ENCODE measurements at regions not wholly inside any gene's neighbourhood (a gene's known extent, or its start where the extent isn't known, plus 50 kb on each side); places are given as distances from the start of the nearest gene placed in this dataset.

- Histone ChIP-seq H3K9me3 (no peaks in the 10 kb centered on the region), H3K27me3 (no peaks in the 10 kb centered on the region), H3K27ac (no peak overlapping the region), H3K36me3 (no peaks in the 10 kb centered on the region), H3K4me3 (no peak overlapping the region), H3K4me1 (no peaks in the 10 kb centered on the region)
- intact Hi-C loops (cut with DNase I), result no loop called here
- DNase-seq (ENCODE audit: low spot score in 2 of 2), result no peak
- TF ChIP-seq, protein P1, sequence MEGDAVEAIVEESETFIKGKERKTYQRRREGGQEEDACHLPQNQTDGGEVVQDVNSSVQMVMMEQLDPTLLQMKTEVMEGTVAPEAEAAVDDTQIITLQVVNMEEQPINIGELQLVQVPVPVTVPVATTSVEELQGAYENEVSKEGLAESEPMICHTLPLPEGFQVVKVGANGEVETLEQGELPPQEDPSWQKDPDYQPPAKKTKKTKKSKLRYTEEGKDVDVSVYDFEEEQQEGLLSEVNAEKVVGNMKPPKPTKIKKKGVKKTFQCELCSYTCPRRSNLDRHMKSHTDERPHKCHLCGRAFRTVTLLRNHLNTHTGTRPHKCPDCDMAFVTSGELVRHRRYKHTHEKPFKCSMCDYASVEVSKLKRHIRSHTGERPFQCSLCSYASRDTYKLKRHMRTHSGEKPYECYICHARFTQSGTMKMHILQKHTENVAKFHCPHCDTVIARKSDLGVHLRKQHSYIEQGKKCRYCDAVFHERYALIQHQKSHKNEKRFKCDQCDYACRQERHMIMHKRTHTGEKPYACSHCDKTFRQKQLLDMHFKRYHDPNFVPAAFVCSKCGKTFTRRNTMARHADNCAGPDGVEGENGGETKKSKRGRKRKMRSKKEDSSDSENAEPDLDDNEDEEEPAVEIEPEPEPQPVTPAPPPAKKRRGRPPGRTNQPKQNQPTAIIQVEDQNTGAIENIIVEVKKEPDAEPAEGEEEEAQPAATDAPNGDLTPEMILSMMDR (IDR thresholded peaks at IDR 0.05), result no peak
Observed at GRCh38 chr2:220053919-220054318, 426.5 kb downstream of the SLC4A3 start.

DNA sequence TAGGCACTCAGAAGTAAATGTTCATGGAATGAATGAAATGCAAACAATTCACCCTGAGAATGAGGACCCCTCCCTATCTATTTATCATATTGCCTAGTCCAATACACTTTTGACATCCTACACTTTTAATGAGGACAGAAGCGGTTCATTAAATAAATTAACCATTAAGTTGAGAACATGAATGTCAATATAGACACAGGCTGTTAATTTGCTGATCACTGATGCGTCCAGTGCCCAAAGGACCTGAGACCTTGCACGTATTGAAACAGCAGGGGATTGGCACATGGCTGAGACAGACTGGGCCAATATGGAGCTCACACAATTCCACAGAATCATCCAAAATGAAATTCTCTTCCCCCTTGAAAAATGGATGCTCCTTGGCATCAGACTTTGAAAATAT lies 430.0 kb downstream of the SLC4A3 start:
- Histone ChIP-seq H3K27me3 (no peaks in the 10 kb centered on the region), H3K4me1 (peaks cover 0 to 2% of the 10 kb centered on the region in 2 donors), H3K36me3 (no peaks in the 10 kb centered on the region), H3K4me3 (no peak overlapping the region), H3K9me3 (no peaks in the 10 kb centered on the region), H3K27ac (no peak overlapping the region)
- TF ChIP-seq, protein P1 (IDR thresholded peaks at IDR 0.05), result no peak
- intact Hi-C loops (cut with DNase I), result no loop called here
- no peak for DNase-seq (ENCODE audit: low spot score in 2 of 2)

DNA sequence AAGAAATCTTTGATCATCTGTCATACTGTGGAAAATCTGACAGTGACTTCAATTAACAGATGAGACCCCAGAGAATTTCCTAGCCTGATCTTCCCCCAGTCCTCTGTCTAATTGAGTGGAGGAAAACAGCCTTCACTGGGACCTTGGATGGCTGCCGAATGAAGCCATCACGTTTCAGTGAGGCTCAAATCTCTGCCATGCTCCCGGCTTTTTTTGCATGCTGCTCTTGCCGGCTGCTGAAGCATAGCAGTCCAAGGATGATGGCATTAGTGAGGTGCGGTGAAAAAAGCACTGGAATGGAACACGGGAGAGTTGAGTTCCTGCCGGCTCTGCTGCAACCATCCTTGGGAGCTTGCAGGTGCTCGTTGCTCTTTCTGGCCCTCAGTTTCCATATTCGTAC lies 430.5 kb downstream of the SLC4A3 start:
- H3K4me3 ChIP-seq, result no peak overlapping the region
- H3K9me3 ChIP-seq, result no peaks in the 10 kb centered on the region
- no peak for DNase-seq (ENCODE audit: low spot score in 2 of 2)
- TF ChIP-seq, protein P1 (IDR thresholded peaks at IDR 0.05), result no peak
- no peaks in the 10 kb centered on the region for H3K36me3 ChIP-seq
- H3K27me3 ChIP-seq, result no peaks in the 10 kb centered on the region
- intact Hi-C loops (cut with DNase I), result no loop called here
- no peak overlapping the region for H3K27ac ChIP-seq
- peaks cover 0 to 4% of the 10 kb centered on the region in 2 donors for H3K4me1 ChIP-seq

- no peak for DNase-seq (ENCODE audit: low spot score in 2 of 2)
- intact Hi-C loops (cut with DNase I), result no loop called here
Observed at GRCh38 chr2:220064111-220065030, 436.9 kb downstream of the SLC4A3 start.

DNA sequence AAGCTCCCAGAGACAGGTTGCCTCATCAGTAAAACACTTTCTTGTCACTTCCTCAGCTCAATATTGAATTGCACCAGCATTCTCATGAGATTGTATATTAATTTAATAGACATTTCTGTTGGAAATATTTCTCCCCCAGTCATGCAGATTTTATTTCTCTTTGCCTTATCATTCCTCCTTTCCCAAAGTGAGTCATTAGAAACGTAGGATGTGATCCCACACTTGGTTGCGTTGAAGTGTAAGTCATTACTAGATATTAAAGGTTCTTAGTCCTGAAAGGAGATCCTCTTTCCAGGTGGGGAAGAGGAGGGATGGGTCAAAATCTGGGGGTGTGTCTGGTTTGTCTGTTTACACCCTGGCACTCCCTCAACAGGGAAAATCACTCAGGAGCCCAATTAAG lies 438.2 kb downstream of the SLC4A3 start:
- Histone ChIP-seq H3K9me3 (no peaks in the 10 kb centered on the region), H3K27me3 (no peaks in the 10 kb centered on the region), H3K36me3 (no peaks in the 10 kb centered on the region), H3K27ac (no peak overlapping the region), H3K4me3 (no peak overlapping the region), H3K4me1 (peaks cover 0 to 6% of the 10 kb centered on the region in 2 donors)
- intact Hi-C loops (cut with DNase I), result no loop called here
- DNase-seq (ENCODE audit: low spot score in 2 of 2), result no peak
- TF ChIP-seq, protein P1 (IDR thresholded peaks at IDR 0.05), result no peak

More at GRCh38 chr2:220064111-220065030, 436.9 kb downstream of the SLC4A3 start:
- H3K27me3 ChIP-seq, result no peaks in the 10 kb centered on the region
- no peaks in the 10 kb centered on the region for H3K9me3 ChIP-seq
- peaks cover 0 to 6% of the 10 kb centered on the region in 2 donors for H3K4me1 ChIP-seq
- no peak overlapping the region for H3K4me3 ChIP-seq
- TF ChIP-seq, protein P1 (IDR thresholded peaks at IDR 0.05), result no peak
- no peak overlapping the region for H3K27ac ChIP-seq
- H3K36me3 ChIP-seq, result no peaks in the 10 kb centered on the region

Measured in ascending aorta (tissue), 2 donors.